Skeletal muscle satellite cell (primary cell): ENCODE measurements at regions not wholly inside any gene's neighbourhood (a gene's known extent, or its start where the extent isn't known, plus 50 kb on each side); places are given as distances from the start of the nearest gene placed in this dataset.
"Not testable (repeated sequence)": the region's sequence is repeated elsewhere in the genome, so short reads cannot be mapped to it uniquely, and the experiment has no call there.

Experiments
- H3K27me3 ChIP-seq: 2 replicates; pipeline ENCODE4 v1.7.0; 2013; ENCODE audit warnings: low read length; ENCODE audit not compliant: control insufficient read depth, insufficient read depth
- H3K36me3 ChIP-seq: 2 replicates; pipeline ENCODE4 v1.7.0; 2013; ENCODE audit warnings: mild to moderate bottlenecking, control low read depth, low read length; ENCODE audit not compliant: insufficient read depth
- H3K4me1 ChIP-seq: 2 replicates; pipeline ENCODE4 v1.7.0; 2013; ENCODE audit warnings: low read length; ENCODE audit not compliant: control insufficient read depth, insufficient read depth
- H3K4me2 ChIP-seq: 2 replicates; pipeline ENCODE4 v1.7.0; 2013; ENCODE audit warnings: mild to moderate bottlenecking, low read length
- H3K4me3 ChIP-seq: 2 replicates; pipeline ENCODE4 v1.7.0; 2013; ENCODE audit warnings: low read length
- H3K9ac ChIP-seq: 2 replicates; pipeline ENCODE4 v1.7.0; 2013; ENCODE audit warnings: mild to moderate bottlenecking, low read depth, low read length, moderate library complexity
- H3K9me3 ChIP-seq: replicated peaks from 2 replicates; pipeline ENCODE4 v1.7.0; 2013; ENCODE audit warnings: mild to moderate bottlenecking, control low read depth, low read length

DNA sequence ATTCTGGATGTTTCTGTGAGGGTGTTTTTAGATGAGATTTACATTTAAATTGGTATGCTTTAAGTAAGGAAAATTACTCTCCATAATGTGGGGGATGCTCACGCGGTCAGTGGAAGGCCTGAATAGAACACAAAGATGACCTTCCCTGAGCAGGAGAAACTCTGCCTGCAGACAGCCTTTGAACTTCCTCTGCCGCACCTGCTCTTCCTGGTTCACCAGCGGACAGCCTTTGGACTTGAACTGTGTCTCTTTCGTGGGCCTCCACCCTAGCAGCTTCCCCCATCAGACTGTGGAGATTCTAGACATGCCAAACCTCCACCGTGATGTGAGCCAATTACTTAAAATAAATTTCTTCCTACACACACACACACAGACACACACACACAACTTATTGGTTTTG, 210.7 kb downstream of the EFCAB11 start:
- no peaks in the 10 kb centered on the region for H3K36me3 ChIP-seq
- no peak overlapping the region for H3K9ac ChIP-seq
- H3K9me3 ChIP-seq, result no peaks in the 10 kb centered on the region
- H3K4me3 ChIP-seq, result no peak overlapping the region
- no peak overlapping the region for H3K4me2 ChIP-seq
- no peaks in the 10 kb centered on the region for H3K27me3 ChIP-seq
- peaks cover 11% of the 10 kb centered on the region for H3K4me1 ChIP-seq

DNA sequence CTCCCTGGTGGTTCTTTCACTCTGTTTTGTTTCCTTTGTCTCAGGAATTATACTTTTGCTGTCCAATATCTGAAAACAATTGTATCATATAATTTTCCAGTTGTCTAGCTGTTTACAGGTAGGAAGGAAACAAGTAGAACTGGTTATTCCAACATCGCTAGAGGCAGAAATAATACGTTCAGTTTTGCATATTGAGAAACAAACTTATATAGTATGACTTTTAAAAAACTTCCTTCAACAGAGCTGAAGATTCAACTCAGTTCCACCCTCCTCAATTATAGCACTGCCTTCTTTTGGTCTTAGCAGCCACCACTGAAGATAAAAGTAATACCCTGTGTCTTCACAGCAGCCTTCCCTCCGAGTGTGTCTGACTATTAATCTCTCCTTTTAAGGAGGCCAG, 214.3 kb downstream of the EFCAB11 start:
- no peaks in the 10 kb centered on the region for H3K36me3 ChIP-seq
- H3K9ac ChIP-seq, result no peak overlapping the region
- no peaks in the 10 kb centered on the region for H3K4me1 ChIP-seq
- H3K27me3 ChIP-seq, result no peaks in the 10 kb centered on the region
- H3K4me2 ChIP-seq, result no peak overlapping the region
- H3K9me3 ChIP-seq, result no peaks in the 10 kb centered on the region
- H3K4me3 ChIP-seq, result no peak overlapping the region

DNA sequence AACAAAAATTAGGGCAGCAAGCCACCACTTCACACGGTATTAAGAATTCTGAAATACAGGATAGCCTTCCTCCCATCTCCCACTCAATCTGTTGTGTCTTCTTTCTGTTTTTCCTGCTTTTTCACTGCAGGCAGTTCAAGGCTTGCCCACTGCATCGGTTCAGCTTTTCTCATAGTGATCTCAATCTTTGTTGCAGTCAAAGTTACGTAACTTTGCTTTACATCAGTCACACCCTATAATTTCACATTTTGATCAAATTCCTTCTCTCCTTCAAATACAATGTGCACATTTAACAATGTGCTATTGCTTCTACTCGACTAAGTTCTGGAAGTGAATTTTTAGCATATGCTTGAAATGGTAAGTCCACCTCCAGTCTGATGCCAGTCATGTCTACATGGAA, 217.6 kb downstream of the EFCAB11 start:
- Histone ChIP-seq H3K36me3 (no peaks in the 10 kb centered on the region), H3K4me1 (no peaks in the 10 kb centered on the region), H3K4me3 (no peak overlapping the region), H3K4me2 (no peak overlapping the region), H3K9me3 (no peaks in the 10 kb centered on the region), H3K9ac (no peak overlapping the region), H3K27me3 (no peaks in the 10 kb centered on the region)

DNA sequence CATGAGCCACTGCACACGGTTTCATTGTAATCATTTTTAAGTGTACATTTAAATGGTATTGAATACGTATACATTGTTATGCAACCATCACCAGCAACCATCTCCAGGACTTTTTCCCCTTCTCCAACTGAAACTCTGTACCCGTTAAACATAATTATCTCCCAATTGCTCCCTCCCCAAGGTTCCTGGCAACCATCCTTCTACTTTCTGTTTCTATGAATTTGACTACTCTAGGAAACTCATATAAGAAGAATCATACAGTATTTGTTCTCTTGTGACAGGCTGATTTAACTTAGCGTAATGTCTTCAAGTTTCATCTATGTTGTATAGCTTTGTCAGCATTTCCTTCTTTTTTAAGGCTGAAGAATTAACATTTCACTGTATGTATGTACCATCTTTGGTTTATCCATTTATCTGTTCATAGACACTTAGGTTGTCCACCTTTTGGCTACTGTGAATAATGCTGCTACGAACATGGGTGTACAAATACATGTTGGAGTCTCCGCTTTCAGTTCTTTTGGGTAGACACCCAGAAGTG, 223.1 kb downstream of the EFCAB11 start:
- Histone ChIP-seq H3K4me1 (peaks cover 4% of the 10 kb centered on the region), H3K4me2 (no peak overlapping the region), H3K9me3 (no peaks in the 10 kb centered on the region), H3K4me3 (no peak overlapping the region), H3K36me3 (no peaks in the 10 kb centered on the region), H3K27me3 (no peaks in the 10 kb centered on the region), H3K9ac (no peak overlapping the region)

DNA sequence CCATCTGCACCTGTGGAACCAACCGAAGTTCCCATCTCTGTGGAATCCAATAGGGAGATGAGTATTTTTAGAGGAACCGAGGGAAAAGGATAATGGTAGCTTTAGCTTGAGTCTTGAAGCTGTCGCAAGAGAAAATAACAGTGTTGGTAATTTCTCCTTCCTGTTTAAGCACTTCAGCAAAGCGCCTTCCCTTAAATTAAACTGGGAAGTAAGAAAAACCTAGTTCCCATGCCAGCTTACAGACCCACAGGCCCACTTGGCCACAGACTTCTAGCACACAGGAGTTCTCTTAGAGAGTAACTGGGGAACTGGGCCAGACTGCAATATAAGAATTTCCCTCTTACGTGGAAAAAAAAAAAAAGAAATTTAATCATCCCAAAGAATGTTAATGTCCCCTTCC, 223.8 kb downstream of the EFCAB11 start:
- no peak overlapping the region for H3K4me2 ChIP-seq
- no peaks in the 10 kb centered on the region for H3K36me3 ChIP-seq
- no peaks in the 10 kb centered on the region for H3K27me3 ChIP-seq
- no peak overlapping the region for H3K4me3 ChIP-seq
- no peaks in the 10 kb centered on the region for H3K9me3 ChIP-seq
- peaks cover 4% of the 10 kb centered on the region for H3K4me1 ChIP-seq
- no peak overlapping the region for H3K9ac ChIP-seq

DNA sequence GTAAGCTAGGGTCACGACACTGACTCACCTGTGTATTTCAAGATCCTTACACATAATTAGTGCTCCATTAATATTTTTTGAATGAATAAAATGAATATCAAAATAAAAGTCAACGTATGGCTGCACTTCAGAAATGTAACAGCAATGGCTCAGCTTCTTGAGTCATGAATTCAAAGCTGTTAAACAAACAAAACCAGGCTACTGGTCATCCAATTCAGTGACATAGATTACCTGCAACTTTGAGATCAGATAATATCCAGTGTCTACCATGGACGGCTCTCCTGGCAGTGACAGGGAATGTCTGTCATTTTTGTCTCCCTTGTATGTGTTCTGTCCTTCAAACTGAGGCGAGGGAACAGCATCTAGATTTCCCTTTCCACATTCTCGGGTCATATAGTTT, 225.6 kb downstream of the EFCAB11 start:
- Histone ChIP-seq H3K4me2 (no peak overlapping the region), H3K9me3 (no peaks in the 10 kb centered on the region), H3K4me1 (peaks cover 4% of the 10 kb centered on the region), H3K4me3 (no peak overlapping the region), H3K27me3 (no peaks in the 10 kb centered on the region), H3K9ac (no peak overlapping the region), H3K36me3 (no peaks in the 10 kb centered on the region)

DNA sequence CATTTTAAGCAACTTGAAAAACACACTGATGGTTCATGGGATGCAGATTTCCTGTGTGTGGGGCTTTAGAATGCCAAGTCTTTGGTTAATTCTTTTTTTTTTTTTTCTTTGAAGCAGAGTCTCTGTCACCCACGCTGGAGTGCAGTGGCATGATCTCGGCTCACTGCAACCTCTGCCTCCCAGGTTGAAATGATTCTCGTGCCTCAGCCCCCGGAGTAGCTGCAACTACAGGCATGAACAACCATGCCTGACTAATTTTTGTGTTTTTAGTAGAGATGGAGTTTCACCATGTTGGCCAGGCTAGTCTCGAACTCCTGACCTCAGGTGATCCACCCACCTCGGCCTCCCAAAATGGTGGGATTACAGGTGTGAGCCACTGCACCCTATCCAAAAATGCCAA, 228.3 kb downstream of the EFCAB11 start:
- not testable (repeated sequence) for H3K27me3 ChIP-seq, H3K4me2 ChIP-seq, H3K36me3 ChIP-seq, H3K9me3 ChIP-seq, H3K9ac ChIP-seq, H3K4me1 ChIP-seq, H3K4me3 ChIP-seq

DNA sequence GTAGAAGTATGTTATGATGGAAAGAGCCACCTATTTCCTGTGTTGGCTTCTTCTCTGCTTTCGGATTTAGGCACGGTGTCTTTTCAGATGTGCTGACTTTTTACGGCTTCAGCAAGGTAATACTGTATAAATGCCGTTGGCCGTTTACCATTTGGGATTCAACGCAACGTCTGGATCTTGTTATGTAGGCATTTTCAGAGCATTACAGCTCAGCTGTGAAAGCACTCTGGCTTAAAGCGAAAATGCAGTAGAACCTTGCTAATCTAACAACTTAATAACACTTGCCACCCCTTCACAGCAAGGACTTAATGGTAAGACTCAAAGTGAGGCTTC, 229.9 kb downstream of the EFCAB11 start:
- no peaks in the 10 kb centered on the region for H3K9me3 ChIP-seq
- H3K4me3 ChIP-seq, result no peak overlapping the region
- H3K4me2 ChIP-seq, result no peak overlapping the region
- H3K9ac ChIP-seq, result no peak overlapping the region
- no peaks in the 10 kb centered on the region for H3K36me3 ChIP-seq
- H3K27me3 ChIP-seq, result no peaks in the 10 kb centered on the region
- peaks cover 12% of the 10 kb centered on the region for H3K4me1 ChIP-seq

DNA sequence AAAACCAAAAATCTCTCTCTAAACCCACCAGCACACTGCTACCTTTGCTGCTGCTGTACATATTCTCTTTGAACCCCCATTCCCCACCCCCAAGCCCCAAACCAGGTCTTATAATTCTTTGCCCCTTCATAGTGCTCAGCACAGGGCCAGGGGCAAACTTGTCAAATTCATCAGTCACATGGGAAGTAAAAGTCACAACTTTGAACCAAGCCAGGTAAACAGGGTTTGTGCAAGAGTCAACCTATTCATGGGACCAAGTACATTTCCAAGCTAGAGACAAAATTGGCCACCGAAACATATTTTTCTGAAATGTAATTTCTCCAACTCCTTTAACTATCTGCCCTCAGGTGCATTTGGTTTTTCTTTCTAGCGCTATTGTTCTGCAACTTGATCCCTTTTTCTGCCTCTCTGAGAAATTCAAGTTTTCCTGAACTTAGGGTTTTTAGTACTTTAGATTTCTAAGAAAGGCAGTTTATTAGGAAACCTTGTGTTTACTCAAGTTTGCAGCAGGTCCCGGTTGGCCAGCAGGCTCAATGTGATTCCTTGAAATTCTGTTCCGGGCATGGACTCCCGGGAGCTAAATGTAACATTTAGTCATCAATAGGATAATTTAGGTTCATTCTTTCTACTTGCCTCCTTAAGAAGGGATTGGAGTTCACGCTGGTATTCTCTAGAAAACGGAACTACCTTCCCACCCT, 230.5 kb downstream of the EFCAB11 start:
- Histone ChIP-seq H3K9me3 (no peaks in the 10 kb centered on the region), H3K4me3 (no peak overlapping the region), H3K4me2 (no peak overlapping the region), H3K4me1 (peaks cover 12% of the 10 kb centered on the region), H3K9ac (no peak overlapping the region), H3K27me3 (no peaks in the 10 kb centered on the region), H3K36me3 (no peaks in the 10 kb centered on the region)

DNA sequence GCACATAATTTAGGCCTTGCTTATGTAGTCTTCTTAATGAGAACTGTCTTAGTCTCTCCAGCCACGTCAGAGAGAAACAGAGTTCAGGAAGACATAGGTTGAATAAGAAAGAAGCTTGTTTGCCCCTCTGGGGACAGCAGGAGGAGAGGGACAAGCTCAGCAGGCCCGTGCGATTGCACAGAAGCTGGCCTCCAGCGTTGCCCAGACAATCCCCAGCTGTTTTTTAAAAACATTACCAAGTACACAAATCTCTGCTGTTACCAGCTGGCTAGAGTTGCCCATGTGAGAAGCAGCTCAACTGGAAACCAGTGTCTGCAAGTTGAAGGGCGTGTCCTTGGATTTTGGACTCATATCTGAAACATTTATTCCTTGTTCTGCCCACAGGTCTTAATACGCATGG, 232.6 kb downstream of the EFCAB11 start:
- H3K4me3 ChIP-seq, result no peak overlapping the region
- no peaks in the 10 kb centered on the region for H3K9me3 ChIP-seq
- H3K27me3 ChIP-seq, result no peaks in the 10 kb centered on the region
- no peak overlapping the region for H3K9ac ChIP-seq
- peaks cover 8% of the 10 kb centered on the region for H3K4me1 ChIP-seq
- H3K4me2 ChIP-seq, result no peak overlapping the region
- no peaks in the 10 kb centered on the region for H3K36me3 ChIP-seq

DNA sequence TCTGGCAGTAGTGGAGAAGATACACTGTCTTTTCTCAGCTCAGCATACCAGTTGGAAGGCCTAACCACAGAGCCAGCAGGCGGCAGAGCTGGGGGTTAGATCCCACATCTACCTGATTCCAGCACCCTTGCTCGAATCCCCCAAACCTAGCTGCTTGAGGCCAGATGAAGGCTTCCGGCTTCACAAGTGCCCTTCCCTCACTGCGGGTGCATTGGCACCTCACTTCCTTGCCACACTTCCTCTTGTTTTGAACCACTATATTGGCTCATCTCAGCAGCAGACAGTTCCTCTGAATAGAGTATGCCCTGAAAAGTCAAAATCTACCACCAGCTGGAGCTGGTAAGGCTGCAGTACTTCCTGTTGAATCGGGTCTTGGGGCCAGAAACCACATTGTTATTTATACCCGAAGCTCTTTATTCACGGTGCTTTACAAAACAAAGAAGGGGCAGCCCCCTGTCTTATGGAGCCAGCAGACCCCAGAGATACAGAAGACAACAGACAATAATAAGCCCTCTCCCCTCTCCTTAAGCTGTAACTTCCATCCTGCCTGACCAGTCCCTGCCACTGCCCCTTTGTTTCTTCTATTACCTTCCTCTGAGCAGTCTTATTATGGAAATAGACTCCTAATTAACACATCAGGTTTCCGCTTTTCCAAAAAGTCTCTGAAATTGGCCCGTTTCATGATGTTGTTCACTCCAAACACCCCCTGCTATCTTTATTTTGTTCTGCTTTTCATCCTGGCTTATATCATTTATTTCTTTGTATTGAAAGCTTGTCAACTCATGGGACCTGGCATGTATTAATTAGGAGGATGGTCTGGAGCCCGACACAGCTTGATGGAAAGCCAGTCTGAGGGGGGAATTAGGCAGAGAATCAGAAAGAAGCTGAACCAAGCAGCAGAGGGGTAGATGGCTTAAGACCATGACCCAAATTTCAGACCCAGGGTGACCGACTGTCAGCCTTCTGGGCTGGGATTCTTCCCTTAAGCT, 233.5 kb downstream of the EFCAB11 start:
- Histone ChIP-seq H3K9ac (no peak overlapping the region), H3K4me2 (no peak overlapping the region), H3K9me3 (no peaks in the 10 kb centered on the region), H3K4me1 (peaks cover 8% of the 10 kb centered on the region), H3K36me3 (no peaks in the 10 kb centered on the region), H3K4me3 (no peak overlapping the region), H3K27me3 (no peaks in the 10 kb centered on the region)
